ENCODE measurements at regions not wholly inside any gene's neighbourhood (a gene's known extent, or its start where the extent isn't known, plus 50 kb on each side); places are given as distances from the start of the nearest gene placed in this dataset.
"Not testable (repeated sequence)": the region's sequence is repeated elsewhere in the genome, so short reads cannot be mapped to it uniquely, and the experiment has no call there.

DNA sequence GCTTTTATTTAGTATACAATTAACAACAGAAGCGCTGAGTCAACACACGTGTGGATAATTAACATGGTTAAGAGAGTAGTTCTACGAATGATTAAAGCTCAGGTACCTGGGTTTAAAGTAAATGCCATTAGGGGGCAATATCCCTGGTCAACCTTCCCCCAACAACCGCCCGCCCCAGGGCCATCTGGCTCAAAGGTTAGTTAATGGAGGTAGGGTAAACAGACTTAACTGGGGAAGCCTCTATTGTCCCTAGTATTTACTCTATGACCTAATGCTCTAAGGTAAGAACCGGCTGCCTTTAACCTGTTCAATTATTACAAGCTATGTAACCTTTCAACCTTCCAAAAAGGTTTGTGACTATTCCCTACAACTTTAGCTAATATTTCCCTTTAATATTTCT, 90.7 kb downstream of the CPXCR1 start:
- TF ChIP-seq RAD21 (CRISPR knock-in tag; IDR thresholded peaks at IDR 0.05): not testable (repeated sequence)
- TF ChIP-seq, protein P1, sequence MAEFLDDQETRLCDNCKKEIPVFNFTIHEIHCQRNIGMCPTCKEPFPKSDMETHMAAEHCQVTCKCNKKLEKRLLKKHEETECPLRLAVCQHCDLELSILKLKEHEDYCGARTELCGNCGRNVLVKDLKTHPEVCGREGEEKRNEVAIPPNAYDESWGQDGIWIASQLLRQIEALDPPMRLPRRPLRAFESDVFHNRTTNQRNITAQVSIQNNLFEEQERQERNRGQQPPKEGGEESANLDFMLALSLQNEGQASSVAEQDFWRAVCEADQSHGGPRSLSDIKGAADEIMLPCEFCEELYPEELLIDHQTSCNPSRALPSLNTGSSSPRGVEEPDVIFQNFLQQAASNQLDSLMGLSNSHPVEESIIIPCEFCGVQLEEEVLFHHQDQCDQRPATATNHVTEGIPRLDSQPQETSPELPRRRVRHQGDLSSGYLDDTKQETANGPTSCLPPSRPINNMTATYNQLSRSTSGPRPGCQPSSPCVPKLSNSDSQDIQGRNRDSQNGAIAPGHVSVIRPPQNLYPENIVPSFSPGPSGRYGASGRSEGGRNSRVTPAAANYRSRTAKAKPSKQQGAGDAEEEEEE (CRISPR knock-in tag; IDR thresholded peaks at IDR 0.05; ENCODE audit: borderline replicate concordance): not testable (repeated sequence)
- TF ChIP-seq, protein P2, sequence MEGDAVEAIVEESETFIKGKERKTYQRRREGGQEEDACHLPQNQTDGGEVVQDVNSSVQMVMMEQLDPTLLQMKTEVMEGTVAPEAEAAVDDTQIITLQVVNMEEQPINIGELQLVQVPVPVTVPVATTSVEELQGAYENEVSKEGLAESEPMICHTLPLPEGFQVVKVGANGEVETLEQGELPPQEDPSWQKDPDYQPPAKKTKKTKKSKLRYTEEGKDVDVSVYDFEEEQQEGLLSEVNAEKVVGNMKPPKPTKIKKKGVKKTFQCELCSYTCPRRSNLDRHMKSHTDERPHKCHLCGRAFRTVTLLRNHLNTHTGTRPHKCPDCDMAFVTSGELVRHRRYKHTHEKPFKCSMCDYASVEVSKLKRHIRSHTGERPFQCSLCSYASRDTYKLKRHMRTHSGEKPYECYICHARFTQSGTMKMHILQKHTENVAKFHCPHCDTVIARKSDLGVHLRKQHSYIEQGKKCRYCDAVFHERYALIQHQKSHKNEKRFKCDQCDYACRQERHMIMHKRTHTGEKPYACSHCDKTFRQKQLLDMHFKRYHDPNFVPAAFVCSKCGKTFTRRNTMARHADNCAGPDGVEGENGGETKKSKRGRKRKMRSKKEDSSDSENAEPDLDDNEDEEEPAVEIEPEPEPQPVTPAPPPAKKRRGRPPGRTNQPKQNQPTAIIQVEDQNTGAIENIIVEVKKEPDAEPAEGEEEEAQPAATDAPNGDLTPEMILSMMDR (CRISPR knock-in tag; IDR thresholded peaks at IDR 0.05): peak; percentile 38; the same call in 1 of the 2 replicates

All from HepG2 (cell line).